Chondrocyte (in vitro differentiated cells): ENCODE measurements at regions not wholly inside any gene's neighbourhood (a gene's known extent, or its start where the extent isn't known, plus 50 kb on each side); places are given as distances from the start of the nearest gene placed in this dataset.

Experiments
- DNase-seq: peaks from one replicate; pipeline ENCODE4 v3.0.0; 2021; ENCODE audit warnings: mixed read lengths, low spot score
- H3K27ac Mint-ChIP-seq: one replicate; pipeline ENCODE4 v1.8.0; 2021; ENCODE audit warnings: mild to moderate bottlenecking, moderate library complexity, mixed read lengths; ENCODE audit not compliant: unreplicated experiment
- H3K27me3 Mint-ChIP-seq: 2 replicates; pipeline ENCODE4 v1.8.0; 2021; ENCODE audit warnings: low read depth, mixed read lengths
- H3K36me3 Mint-ChIP-seq: 2 replicates; pipeline ENCODE4 v1.8.0; 2021; ENCODE audit warnings: low read depth, mixed read lengths
- H3K4me1 Mint-ChIP-seq: 2 replicates; pipeline ENCODE4 v1.8.0; 2021; ENCODE audit warnings: low read depth, mild to moderate bottlenecking, mixed read lengths
- H3K4me3 Mint-ChIP-seq: one replicate; pipeline ENCODE4 v1.8.0; 2021; ENCODE audit warnings: mild to moderate bottlenecking, moderate library complexity, mixed read lengths; ENCODE audit not compliant: unreplicated experiment
- H3K9me3 Mint-ChIP-seq: 2 replicates; pipeline ENCODE4 v1.8.0; 2021; ENCODE audit warnings: low read depth, mixed read lengths
- TF ChIP-seq, protein P1 (sequence below): fragments of 200-600 bp; sonication (generic); IDR thresholded peaks from 2 replicates; pipeline ENCODE4 v1.5.0; 2021; ENCODE audit warnings: antibody characterized with exemption, mild to moderate bottlenecking, moderate library complexity

DNA sequence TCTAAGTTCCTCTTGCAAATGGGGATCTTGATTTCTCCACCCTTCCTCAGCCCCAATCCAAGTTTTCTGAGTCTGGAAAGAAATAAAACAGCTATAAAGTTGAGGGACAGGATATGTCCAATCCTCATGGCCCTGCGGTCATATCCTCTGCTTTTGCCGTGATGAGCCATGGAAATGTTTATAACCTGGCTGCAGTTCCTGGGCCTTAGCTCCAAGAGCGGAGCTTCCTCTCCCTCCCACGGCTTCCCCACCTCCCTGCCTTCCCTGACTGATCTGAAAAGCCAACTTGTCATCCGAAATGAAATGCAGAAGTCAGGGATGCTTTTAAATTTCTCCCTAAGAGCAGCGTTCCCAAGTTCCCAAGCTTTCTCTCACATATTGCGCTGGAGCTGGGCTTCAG, 221.5 kb upstream of the SFRP2 start:
- Mint-ChIP-seq H3K27ac (no peak overlapping the region), H3K4me3 (no peak overlapping the region), H3K9me3 (peaks cover 14% of the 10 kb centered on the region), H3K27me3 (no peaks in the 10 kb centered on the region), H3K4me1 (peaks cover 77% of the 10 kb centered on the region), H3K36me3 (peaks cover 15% of the 10 kb centered on the region)
- TF ChIP-seq, protein P1, sequence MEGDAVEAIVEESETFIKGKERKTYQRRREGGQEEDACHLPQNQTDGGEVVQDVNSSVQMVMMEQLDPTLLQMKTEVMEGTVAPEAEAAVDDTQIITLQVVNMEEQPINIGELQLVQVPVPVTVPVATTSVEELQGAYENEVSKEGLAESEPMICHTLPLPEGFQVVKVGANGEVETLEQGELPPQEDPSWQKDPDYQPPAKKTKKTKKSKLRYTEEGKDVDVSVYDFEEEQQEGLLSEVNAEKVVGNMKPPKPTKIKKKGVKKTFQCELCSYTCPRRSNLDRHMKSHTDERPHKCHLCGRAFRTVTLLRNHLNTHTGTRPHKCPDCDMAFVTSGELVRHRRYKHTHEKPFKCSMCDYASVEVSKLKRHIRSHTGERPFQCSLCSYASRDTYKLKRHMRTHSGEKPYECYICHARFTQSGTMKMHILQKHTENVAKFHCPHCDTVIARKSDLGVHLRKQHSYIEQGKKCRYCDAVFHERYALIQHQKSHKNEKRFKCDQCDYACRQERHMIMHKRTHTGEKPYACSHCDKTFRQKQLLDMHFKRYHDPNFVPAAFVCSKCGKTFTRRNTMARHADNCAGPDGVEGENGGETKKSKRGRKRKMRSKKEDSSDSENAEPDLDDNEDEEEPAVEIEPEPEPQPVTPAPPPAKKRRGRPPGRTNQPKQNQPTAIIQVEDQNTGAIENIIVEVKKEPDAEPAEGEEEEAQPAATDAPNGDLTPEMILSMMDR: no peak
- DNase-seq: no peak

DNA sequence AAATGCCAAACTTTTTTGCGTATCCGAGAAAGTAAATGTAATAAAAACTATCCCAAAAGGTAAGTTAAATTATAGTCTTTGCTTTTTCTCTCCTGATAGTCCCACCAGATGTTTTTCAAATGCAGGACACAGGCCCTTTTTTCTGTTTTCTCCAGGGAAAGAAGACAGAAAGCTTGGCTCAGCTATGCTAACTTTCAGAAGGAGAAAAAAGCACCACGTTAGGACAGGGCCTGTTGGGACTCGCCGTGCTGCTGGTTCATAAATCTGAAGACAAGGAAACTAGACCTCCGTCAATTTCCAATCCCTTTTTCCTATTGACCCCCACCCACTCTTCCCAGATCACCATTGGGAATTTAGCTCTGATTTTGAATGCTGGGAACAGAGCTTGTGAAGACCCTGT, 220.9 kb upstream of the SFRP2 start:
- no peak overlapping the region for H3K27ac Mint-ChIP-seq
- H3K4me1 Mint-ChIP-seq: peaks cover 77% of the 10 kb centered on the region
- H3K36me3 Mint-ChIP-seq: peaks cover 15% of the 10 kb centered on the region
- TF ChIP-seq, protein P1: no peak
- no peaks in the 10 kb centered on the region for H3K27me3 Mint-ChIP-seq
- DNase-seq: no peak
- H3K9me3 Mint-ChIP-seq: peaks cover 14% of the 10 kb centered on the region
- H3K4me3 Mint-ChIP-seq: no peak overlapping the region

DNA sequence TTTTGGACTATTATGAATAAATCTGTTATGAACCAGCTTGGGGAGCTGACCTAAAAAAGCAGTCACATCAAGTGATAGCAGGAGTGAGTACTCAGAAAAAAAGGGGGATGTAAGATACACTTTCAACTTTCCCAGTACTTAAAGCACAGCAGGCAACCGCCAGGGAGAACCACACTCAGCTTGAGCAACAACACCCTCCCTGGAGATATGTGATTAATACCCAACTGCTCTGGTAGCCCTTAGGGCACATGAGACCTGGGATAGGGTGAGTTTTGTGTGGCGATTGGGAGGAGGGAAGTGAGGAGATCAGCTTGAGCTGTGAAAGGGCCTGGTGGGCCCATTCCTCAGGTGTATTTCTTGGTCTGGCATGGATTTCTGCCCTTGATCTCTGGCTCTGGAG, 220.3 kb upstream of the SFRP2 start:
- Mint-ChIP-seq H3K4me3 (no peak overlapping the region), H3K27me3 (no peaks in the 10 kb centered on the region), H3K4me1 (peaks cover 78% of the 10 kb centered on the region), H3K9me3 (peaks cover 14% of the 10 kb centered on the region), H3K27ac (no peak overlapping the region), H3K36me3 (peaks cover 15% of the 10 kb centered on the region)
- no peak for DNase-seq
- TF ChIP-seq, protein P1: no peak

DNA sequence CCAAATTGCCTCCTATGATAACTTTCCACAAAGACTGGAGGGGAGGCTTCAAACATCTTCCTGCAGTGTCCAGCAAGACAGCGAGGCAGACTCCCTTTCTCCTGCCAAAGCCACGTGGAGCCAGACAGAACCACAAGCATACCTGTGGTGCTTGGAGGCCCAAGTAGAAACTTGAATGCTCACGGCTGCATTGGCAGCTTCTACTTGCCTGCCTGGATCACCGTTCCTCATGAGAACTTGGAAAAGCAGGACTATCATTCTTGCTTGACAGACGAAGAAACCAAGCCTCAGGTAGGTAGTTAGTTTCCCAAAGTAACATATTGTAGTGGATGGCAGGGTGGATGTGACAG, 216.3 kb upstream of the SFRP2 start:
- TF ChIP-seq, protein P1: no peak
- Mint-ChIP-seq H3K36me3 (peaks cover 13% of the 10 kb centered on the region), H3K9me3 (peaks cover 10% of the 10 kb centered on the region), H3K4me1 (peaks cover 70% of the 10 kb centered on the region), H3K27ac (peak overlapping the region; percentile 97), H3K27me3 (no peaks in the 10 kb centered on the region), H3K4me3 (peak overlapping the region; percentile 67)
- no peak for DNase-seq

DNA sequence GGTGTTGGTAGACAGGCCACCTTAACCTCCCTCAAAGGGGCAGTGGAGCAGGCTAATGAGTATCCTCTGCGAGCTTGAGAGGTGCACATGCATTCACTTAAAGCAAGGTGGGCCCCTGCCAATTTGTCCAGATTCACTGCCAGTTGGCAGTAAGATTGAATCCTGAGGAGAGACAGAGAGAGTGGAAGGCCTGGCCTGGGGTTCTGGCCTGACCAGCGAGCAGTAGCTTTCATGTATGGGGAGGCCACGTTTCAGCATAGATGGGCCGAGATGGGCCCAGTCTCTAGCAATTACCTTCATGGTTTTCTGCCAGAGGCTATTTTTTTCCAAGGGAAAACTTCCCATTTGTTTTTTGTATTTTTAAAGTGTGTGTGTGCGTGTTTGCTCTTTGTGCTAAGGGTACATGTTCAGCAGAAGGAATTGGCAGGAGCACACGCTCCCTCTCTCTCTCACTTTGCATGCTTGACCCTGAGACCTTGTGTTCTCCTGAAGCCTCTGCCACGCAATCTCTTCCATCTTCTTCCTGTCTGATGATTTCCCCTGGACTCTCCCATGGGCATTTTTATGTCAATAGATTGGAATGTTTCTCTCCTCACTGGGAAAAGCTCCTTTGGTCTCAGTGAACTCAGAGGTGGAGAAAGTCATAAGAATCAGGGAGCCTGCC, 215.8 kb upstream of the SFRP2 start:
- Mint-ChIP-seq H3K36me3 (peaks cover 15% of the 10 kb centered on the region), H3K27me3 (no peaks in the 10 kb centered on the region), H3K9me3 (peaks cover 10% of the 10 kb centered on the region), H3K4me1 (peaks cover 66% of the 10 kb centered on the region), H3K27ac (peak overlapping the region; percentile 97), H3K4me3 (peak overlapping the region; percentile 67)
- no peak for DNase-seq
- TF ChIP-seq, protein P1: no peak
